Right hindlimb (tissue), 1 donor: ENCODE measurements at regions not wholly inside any gene's neighbourhood (a gene's known extent, or its start where the extent isn't known, plus 50 kb on each side); places are given as distances from the start of the nearest gene placed in this dataset.
A peak's percentile ranks its signal among the peaks of the same experiment; 100 is the strongest.

Experiments
- DNase-seq: peaks from one replicate; pipeline ENCODE4 v3.0.0-alpha.2; 2018

GRCh38 chr5:2487152-2487763 is 264.2 kb downstream of the IRX2 start:
- DNase-seq, result no peak

GRCh38 chr5:2486373-2486772 is 265.1 kb downstream of the IRX2 start:
- DNase-seq, result no peak

- DNase-seq, result no peak
Measured at GRCh38 chr5:2482778-2483177, 268.7 kb downstream of the IRX2 start.

- DNase-seq, result no peak
Measured at GRCh38 chr5:2480871-2481270, 270.6 kb downstream of the IRX2 start.

GRCh38 chr5:2475902-2476301 is 275.6 kb downstream of the IRX2 start:
- DNase-seq, result no peak

GRCh38 chr5:2472670-2473069 is 278.8 kb downstream of the IRX2 start:
- DNase-seq, result no peak

GRCh38 chr5:2471152-2471879 is 280.2 kb downstream of the IRX2 start:
- no peak for DNase-seq

GRCh38 chr5:2466966-2467365 is 284.5 kb downstream of the IRX2 start:
- no peak for DNase-seq

- no peak for DNase-seq
Measured at GRCh38 chr5:2465383-2465782, 286.1 kb downstream of the IRX2 start.

GRCh38 chr5:2464141-2464540 is 287.3 kb downstream of the IRX2 start:
- DNase-seq, result no peak

- no peak for DNase-seq
Measured at GRCh38 chr5:2461701-2462691, 289.5 kb downstream of the IRX2 start.

- DNase-seq, result no peak
Measured at GRCh38 chr5:2460098-2460497, 291.4 kb downstream of the IRX2 start.

GRCh38 chr5:2459251-2459650 is 292.2 kb downstream of the IRX2 start:
- no peak for DNase-seq

GRCh38 chr5:2455878-2456277 is 295.6 kb downstream of the IRX2 start:
- no peak for DNase-seq

GRCh38 chr5:2454876-2455275 is 296.6 kb downstream of the IRX2 start:
- DNase-seq, result no peak

GRCh38 chr5:2453781-2454180 is 297.7 kb downstream of the IRX2 start:
- DNase-seq, result peak; percentile 27

GRCh38 chr5:2451100-2451499 is 300.4 kb downstream of the IRX2 start:
- no peak for DNase-seq

- peak; percentile 37 for DNase-seq
Measured at GRCh38 chr5:2442496-2443354, 308.8 kb downstream of the IRX2 start.

- DNase-seq, result no peak
Measured at GRCh38 chr5:2441495-2442180, 309.8 kb downstream of the IRX2 start.

- no peak for DNase-seq
Measured at GRCh38 chr5:2439608-2440007, 311.9 kb downstream of the IRX2 start.

GRCh38 chr5:2433086-2433485 is 318.4 kb downstream of the IRX2 start:
- DNase-seq, result no peak
